ENCODE measurements at regions not wholly inside any gene's neighbourhood (a gene's known extent, or its start where the extent isn't known, plus 50 kb on each side); places are given as distances from the start of the nearest gene placed in this dataset.

DNA sequence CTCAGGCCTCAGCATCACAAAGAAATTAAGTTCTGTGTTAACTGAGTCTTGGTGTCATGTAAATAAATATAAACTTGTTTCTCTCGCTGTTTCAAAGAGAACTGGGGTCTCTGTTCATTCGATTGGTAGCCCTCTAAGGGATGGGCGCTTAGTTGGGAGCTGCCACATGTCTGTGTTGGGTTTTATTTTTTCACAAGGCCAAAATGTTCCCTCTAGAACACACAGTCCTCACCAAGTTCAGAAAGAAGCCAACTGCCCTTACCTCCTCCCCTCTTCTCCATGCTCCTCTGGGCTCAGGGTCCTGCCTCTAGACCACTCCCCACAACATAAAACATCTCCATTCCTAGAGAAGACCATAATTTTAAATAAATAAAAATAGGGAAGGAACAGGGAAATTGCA is 490.9 kb downstream of the TNS1 start:
- TF ChIP-seq CTCF (conservative IDR thresholded peaks at IDR 0.05 in 1 of 2, IDR thresholded peaks at IDR 0.05 in 1 of 2; ENCODE audit: extremely low read depth in 1 of 2, insufficient read depth in 1 of 2, low read depth in 1 of 2, low read length in 2 of 2) (no peak), EZH2 (IDR thresholded peaks at IDR 0.05; ENCODE audit: borderline replicate concordance, low read length) (no peak)
